Erythroblast (primary cell): ENCODE measurements at regions not wholly inside any gene's neighbourhood (a gene's known extent, or its start where the extent isn't known, plus 50 kb on each side); places are given as distances from the start of the nearest gene placed in this dataset.

ENCODE experiments used
- GATA1 ChIP-seq: IDR thresholded peaks from 2 replicates; pipeline ENCODE4 v1.6.1; 2011; ENCODE audit warnings: low read depth, mild to moderate bottlenecking, control low read depth, low read length, moderate library complexity
- POLR2A ChIP-seq: IDR thresholded peaks from 2 replicates; pipeline ENCODE4 v1.6.1; 2011; ENCODE audit warnings: mild to moderate bottlenecking, low read length

DNA sequence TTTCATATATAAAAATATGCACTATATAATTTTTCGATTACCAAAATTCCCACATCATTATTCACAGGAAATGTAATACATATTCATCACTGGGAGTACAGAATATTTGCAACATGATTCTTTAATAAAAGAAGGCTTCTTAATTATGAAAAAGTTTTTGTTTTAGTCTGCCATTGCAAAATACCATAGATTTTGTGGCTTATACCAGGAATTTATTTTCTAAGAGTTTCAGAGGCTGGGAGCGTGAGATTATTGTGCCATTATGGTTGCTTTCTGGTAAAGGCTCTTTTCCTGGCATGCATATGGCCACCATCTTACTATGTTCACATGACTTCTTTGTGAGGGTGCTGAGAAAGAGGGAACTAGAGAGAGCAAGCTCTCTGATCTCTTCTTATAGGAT lies 306.9 kb upstream of the ADGRB3 start:
- TF ChIP-seq POLR2A (no peak), GATA1 (no peak)
